Liver (tissue), 8 donors: ENCODE measurements at regions not wholly inside any gene's neighbourhood (a gene's known extent, or its start where the extent isn't known, plus 50 kb on each side); places are given as distances from the start of the nearest gene placed in this dataset.

Source experiments
- DNase-seq: peaks from one replicate; pipeline ENCODE4 v3.0.0-alpha.2; 2017; ENCODE audit warnings: low spot score
- H3K27ac ChIP-seq, 2 donors: one replicate each; pipeline ENCODE4 v1.7.0; 2013; ENCODE audit warnings: inconsistent platforms in 2 of 2, low read length in 2 of 2, control low read depth in 1 of 2, low read depth in 1 of 2, mild to moderate bottlenecking in 1 of 2
- H3K27me3 ChIP-seq, 4 donors: one replicate each; pipeline versions ENCODE4 v1.6.1 to v1.7.0; 2013; ENCODE audit warnings: low read length in 3 of 4, inconsistent platforms in 1 of 4, mild to moderate bottlenecking in 1 of 4, moderate library complexity in 1 of 4; ENCODE audit not compliant: control insufficient read depth in 4 of 4, insufficient read depth in 4 of 4
- H3K36me3 ChIP-seq, 4 donors: one replicate each; pipeline versions ENCODE4 v1.6.1 to v1.7.0; 2013; ENCODE audit warnings: low read length in 3 of 4, mild to moderate bottlenecking in 3 of 4, low read depth in 1 of 4, moderate library complexity in 1 of 4; ENCODE audit not compliant: control insufficient read depth in 4 of 4, insufficient read depth in 3 of 4
- H3K4me1 ChIP-seq, 4 donors: one replicate each; pipeline versions ENCODE4 v1.6.1 to v1.7.0; 2013; ENCODE audit warnings: low read length in 3 of 4, mild to moderate bottlenecking in 3 of 4, moderate library complexity in 1 of 4; ENCODE audit not compliant: control insufficient read depth in 4 of 4, insufficient read depth in 4 of 4
- H3K4me3 ChIP-seq, 3 donors: one replicate each; pipeline versions ENCODE4 v1.6.1 to v1.7.0; 2013; ENCODE audit warnings: low read length in 3 of 3, control low read depth in 1 of 3, low read depth in 1 of 3, mild to moderate bottlenecking in 1 of 3
- H3K9ac ChIP-seq, 2 donors: one replicate each; pipeline ENCODE4 v1.7.0; 2013; ENCODE audit warnings: low read length in 2 of 2, mild to moderate bottlenecking in 2 of 2, moderate library complexity in 2 of 2, control low read depth in 1 of 2, low read depth in 1 of 2
- H3K9me3 ChIP-seq, 4 donors: one replicate each; pipeline versions ENCODE4 v1.6.1 to v1.7.0; 2013; ENCODE audit warnings: low read length in 3 of 4; ENCODE audit not compliant: control insufficient read depth in 4 of 4
- ATF3 ChIP-seq: IDR thresholded peaks from 2 replicates; pipeline ENCODE4 v1.6.1; 2016; ENCODE audit warnings: antibody characterized with exemption
- CTCF ChIP-seq: fragments of 150-350 bp; IDR thresholded peaks from 2 replicates; pipeline ENCODE4 v1.5.1; 2017; ENCODE audit warnings: improper control_type of control experiment, low read depth, low read length; ENCODE audit not compliant: missing input control
- EGR1 ChIP-seq, 2 donors: IDR thresholded peaks; 2 replicates each; pipeline ENCODE4 v1.6.1; 2016 to 2018; ENCODE audit warnings: antibody characterized with exemption in 2 of 2, low read depth in 2 of 2
- FOXA1 ChIP-seq: IDR thresholded peaks from 2 replicates; pipeline ENCODE4 v1.6.1; 2016; ENCODE audit warnings: antibody characterized with exemption
- FOXA2 ChIP-seq: IDR thresholded peaks from 2 replicates; pipeline ENCODE4 v1.6.1; 2016; ENCODE audit warnings: antibody characterized with exemption
- GABPA ChIP-seq, 2 donors: IDR thresholded peaks in 1 of 2; conservative IDR thresholded peaks in 1 of 2; 2 replicates each; pipeline ENCODE4 v1.6.1; 2016; ENCODE audit warnings: antibody characterized with exemption in 2 of 2, mild to moderate bottlenecking in 1 of 2, moderate library complexity in 1 of 2
- JUND ChIP-seq, 2 donors: IDR thresholded peaks; 2 replicates each; pipeline ENCODE4 v1.6.1; 2016; ENCODE audit warnings: antibody characterized with exemption in 2 of 2
- REST ChIP-seq: IDR thresholded peaks from 2 replicates; pipeline ENCODE4 v1.6.1; 2016; ENCODE audit warnings: antibody characterized with exemption, mild to moderate bottlenecking
- RXRA ChIP-seq, 2 donors: IDR thresholded peaks; 2 replicates each; pipeline ENCODE4 v1.6.1; 2017 to 2018; ENCODE audit warnings: antibody characterized with exemption in 2 of 2, mild to moderate bottlenecking in 1 of 2
- SP1 ChIP-seq: IDR thresholded peaks from 2 replicates; pipeline ENCODE4 v1.6.1; 2018; ENCODE audit warnings: antibody characterized with exemption, mild to moderate bottlenecking
- TAF1 ChIP-seq: conservative IDR thresholded peaks from 2 replicates; pipeline ENCODE4 v1.6.1; 2016; ENCODE audit warnings: antibody characterized with exemption, mild to moderate bottlenecking
- YY1 ChIP-seq: IDR thresholded peaks from 2 replicates; pipeline ENCODE4 v1.6.1; 2016; ENCODE audit warnings: antibody characterized with exemption, mild to moderate bottlenecking
- ZBTB33 ChIP-seq: IDR thresholded peaks from 2 replicates; pipeline ENCODE4 v1.6.1; 2016; ENCODE audit warnings: antibody characterized with exemption
- WGBS: extraction: QIAGEN DNeasy Blood & Tissue Kit; methylation state at CpG from one replicate; pipeline ENCODE4 v1.1.7; 2013; 5-methylcytosine and 5-hydroxymethylcytosine counted together
- TF ChIP-seq, protein P1 (sequence below): IDR thresholded peaks from 2 replicates; pipeline ENCODE4 v1.6.1; 2016; ENCODE audit warnings: antibody characterized with exemption
- donor health status: healthy.
- donor health status: healthy.
- donor health status: healthy.
- donor health status: healthy.
- donor health status: healthy.

- Histone ChIP-seq H3K27me3 (no peaks in the 10 kb centered on the region), H3K9me3 (no peaks in the 10 kb centered on the region), H3K27ac (no peak overlapping the region), H3K36me3 (no peaks in the 10 kb centered on the region), H3K9ac (no peak overlapping the region), H3K4me1 (no peaks in the 10 kb centered on the region), H3K4me3 (no peak overlapping the region)
- DNase-seq: no peak
- no peak for TF ChIP-seq GABPA (IDR thresholded peaks at IDR 0.05 in 1 of 2, conservative IDR thresholded peaks at IDR 0.05 in 1 of 2)
- TF ChIP-seq FOXA1: no peak
- no peak for TF ChIP-seq FOXA2
- TF ChIP-seq TAF1: no peak
- no peak for TF ChIP-seq SP1
- no peak for TF ChIP-seq JUND (IDR thresholded peaks at IDR 0.05)
- no peak for TF ChIP-seq RXRA (IDR thresholded peaks at IDR 0.05)
- no peak for TF ChIP-seq ATF3
- TF ChIP-seq EGR1 (IDR thresholded peaks at IDR 0.05; ENCODE audit: low read depth in 2 of 2): no peak
- no peak for TF ChIP-seq CTCF
- TF ChIP-seq ZBTB33: no peak
- no peak for TF ChIP-seq YY1
- TF ChIP-seq, protein P1, sequence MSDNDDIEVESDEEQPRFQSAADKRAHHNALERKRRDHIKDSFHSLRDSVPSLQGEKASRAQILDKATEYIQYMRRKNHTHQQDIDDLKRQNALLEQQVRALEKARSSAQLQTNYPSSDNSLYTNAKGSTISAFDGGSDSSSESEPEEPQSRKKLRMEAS: no peak
- WGBS: 59% methylated on average over 1 of the region's 1 CpG
Observed at GRCh38 chr21:17979763-17980162, 160.6 kb upstream of the C21orf91 start.

- no peak for TF ChIP-seq REST
- TF ChIP-seq JUND (IDR thresholded peaks at IDR 0.05): no peak
- no peak for TF ChIP-seq TAF1
- no peak overlapping the region for H3K27ac ChIP-seq
- H3K4me1 ChIP-seq: no peaks in the 10 kb centered on the region
- H3K36me3 ChIP-seq: no peaks in the 10 kb centered on the region
- no peak overlapping the region for H3K9ac ChIP-seq
- no peak for DNase-seq
- no peaks in the 10 kb centered on the region for H3K9me3 ChIP-seq
- 79% methylated on average over 3 of the region's 3 CpGs for WGBS
- H3K4me3 ChIP-seq: no peak overlapping the region
- no peaks in the 10 kb centered on the region for H3K27me3 ChIP-seq
Observed at GRCh38 chr21:17978895-17979294, 159.7 kb upstream of the C21orf91 start.
